Stomach (tissue), 4 donors: ENCODE measurements at regions not wholly inside any gene's neighbourhood (a gene's known extent, or its start where the extent isn't known, plus 50 kb on each side); places are given as distances from the start of the nearest gene placed in this dataset.

Experiments
- EP300 ChIP-seq: sonication (generic); formaldehyde crosslinking; IDR thresholded peaks from one replicate; pipeline ENCODE4 v1.6.1; 2017; ENCODE audit warnings: antibody characterized with exemption
- POLR2A ChIP-seq, 4 donors: fragments of 450-650 bp; IDR thresholded peaks; one replicate each; pipeline ENCODE4 v1.6.1; 2016; ENCODE audit warnings: antibody characterized with exemption in 4 of 4, control low read depth in 2 of 4, mild to moderate bottlenecking in 1 of 4, moderate library complexity in 1 of 4
- POLR2AphosphoS5 ChIP-seq, 3 donors: sonication (generic); formaldehyde crosslinking; IDR thresholded peaks; one replicate each; pipeline ENCODE4 v1.6.1; 2016; ENCODE audit warnings: antibody characterized with exemption in 3 of 3
- TF ChIP-seq, protein P1 (sequence below), 7 experiments: fragments of 450-650 bp in 4 of 7; fragments of 200-600 bp in 3 of 7; sonication (generic) in 3 of 7; IDR thresholded peaks; one replicate each; pipeline ENCODE4 v1.5.1; 2016 to 2019; ENCODE audit warnings: antibody characterized with exemption in 7 of 7, control low read depth in 2 of 7, mild to moderate bottlenecking in 1 of 7

- TF ChIP-seq POLR2A (IDR thresholded peaks at IDR 0.05) (no peak), EP300 (no peak), POLR2AphosphoS5 (IDR thresholded peaks at IDR 0.05) (no peak)
- TF ChIP-seq, protein P1, sequence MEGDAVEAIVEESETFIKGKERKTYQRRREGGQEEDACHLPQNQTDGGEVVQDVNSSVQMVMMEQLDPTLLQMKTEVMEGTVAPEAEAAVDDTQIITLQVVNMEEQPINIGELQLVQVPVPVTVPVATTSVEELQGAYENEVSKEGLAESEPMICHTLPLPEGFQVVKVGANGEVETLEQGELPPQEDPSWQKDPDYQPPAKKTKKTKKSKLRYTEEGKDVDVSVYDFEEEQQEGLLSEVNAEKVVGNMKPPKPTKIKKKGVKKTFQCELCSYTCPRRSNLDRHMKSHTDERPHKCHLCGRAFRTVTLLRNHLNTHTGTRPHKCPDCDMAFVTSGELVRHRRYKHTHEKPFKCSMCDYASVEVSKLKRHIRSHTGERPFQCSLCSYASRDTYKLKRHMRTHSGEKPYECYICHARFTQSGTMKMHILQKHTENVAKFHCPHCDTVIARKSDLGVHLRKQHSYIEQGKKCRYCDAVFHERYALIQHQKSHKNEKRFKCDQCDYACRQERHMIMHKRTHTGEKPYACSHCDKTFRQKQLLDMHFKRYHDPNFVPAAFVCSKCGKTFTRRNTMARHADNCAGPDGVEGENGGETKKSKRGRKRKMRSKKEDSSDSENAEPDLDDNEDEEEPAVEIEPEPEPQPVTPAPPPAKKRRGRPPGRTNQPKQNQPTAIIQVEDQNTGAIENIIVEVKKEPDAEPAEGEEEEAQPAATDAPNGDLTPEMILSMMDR (IDR thresholded peaks at IDR 0.05) = no peak
These were observed 335.8 kb upstream of the MBL2 start for GRCh38 chr10:53108317-53108934.
